Ammon's horn (tissue), 1 donor: ENCODE measurements at regions not wholly inside any gene's neighbourhood (a gene's known extent, or its start where the extent isn't known, plus 50 kb on each side); places are given as distances from the start of the nearest gene placed in this dataset.
A peak's percentile ranks its signal among the peaks of the same experiment; 100 is the strongest.
"Not testable (repeated sequence)": the region's sequence is repeated elsewhere in the genome, so short reads cannot be mapped to it uniquely, and the experiment has no call there.

ENCODE experiments used
- DNase-seq: peaks from one replicate; pipeline ENCODE4 v3.0.0-alpha.2; 2016; ENCODE audit warnings: low spot score

DNA sequence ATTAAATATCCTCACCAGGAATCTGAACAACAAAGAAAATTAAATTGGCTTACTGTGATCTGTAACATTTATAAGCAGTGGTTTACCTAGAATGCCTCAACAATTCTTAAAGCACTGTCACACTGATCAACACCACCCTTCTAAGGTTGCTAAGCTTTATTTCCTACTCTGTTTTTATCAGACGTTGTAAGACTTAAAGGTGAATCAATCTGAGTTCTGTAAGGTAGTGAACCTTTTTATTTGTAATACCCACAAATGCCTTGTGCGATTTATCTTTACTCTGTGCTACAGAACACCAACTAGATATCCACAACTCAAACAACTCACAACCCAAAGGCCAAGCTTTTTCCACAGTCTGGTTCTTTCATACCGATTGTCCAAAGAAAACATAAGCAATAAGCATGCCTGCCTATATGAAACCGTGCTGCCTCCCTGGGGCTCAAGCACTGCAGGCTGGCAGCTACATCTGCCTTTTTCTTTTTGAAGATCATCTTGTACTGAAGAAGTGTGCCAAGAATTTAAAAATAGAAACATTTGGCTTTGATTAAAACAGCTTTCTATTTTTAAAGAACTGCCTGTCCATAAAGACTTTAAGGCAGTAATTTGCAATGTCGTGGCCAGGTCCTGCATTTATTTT lies 490.7 kb downstream of the NUP35 start:
- DNase-seq: peak; percentile 11

DNA sequence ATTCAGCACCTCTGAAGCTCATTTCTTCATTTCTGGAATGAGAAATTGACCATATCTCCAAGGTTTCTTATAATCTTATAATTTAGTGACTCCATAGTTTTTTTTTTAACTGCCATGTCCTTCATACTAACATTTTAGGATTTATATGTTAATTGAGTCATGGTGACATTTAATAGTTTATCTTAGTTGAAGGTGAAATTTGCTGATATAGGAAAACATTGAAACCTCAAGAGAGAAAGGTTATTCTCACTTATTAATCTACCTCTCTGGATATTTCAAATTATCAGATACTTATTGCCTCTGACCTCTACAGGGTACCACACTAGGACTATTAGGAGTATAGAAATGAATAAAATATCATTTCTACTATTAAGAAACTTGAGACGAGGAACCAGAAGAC lies 499.0 kb downstream of the NUP35 start:
- no peak for DNase-seq

DNA sequence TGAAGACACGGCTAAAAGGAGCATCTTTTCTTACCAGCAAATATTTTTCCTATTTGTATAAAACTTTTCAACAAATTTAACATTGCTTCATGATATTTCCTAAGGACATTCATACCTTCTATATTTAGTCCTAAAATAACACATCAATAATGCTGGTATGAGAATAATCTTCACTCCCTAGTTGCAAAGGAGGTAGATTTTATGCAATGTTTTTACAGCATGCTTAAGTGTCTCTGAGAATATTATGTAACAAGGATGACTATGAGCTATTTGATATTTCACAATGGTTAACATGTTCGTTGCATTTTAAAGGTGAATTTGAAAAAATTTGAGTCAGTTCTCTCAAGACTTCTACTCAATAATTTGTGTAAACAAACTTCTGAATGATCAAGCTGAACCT lies 506.7 kb downstream of the NUP35 start:
- DNase-seq: no peak

DNA sequence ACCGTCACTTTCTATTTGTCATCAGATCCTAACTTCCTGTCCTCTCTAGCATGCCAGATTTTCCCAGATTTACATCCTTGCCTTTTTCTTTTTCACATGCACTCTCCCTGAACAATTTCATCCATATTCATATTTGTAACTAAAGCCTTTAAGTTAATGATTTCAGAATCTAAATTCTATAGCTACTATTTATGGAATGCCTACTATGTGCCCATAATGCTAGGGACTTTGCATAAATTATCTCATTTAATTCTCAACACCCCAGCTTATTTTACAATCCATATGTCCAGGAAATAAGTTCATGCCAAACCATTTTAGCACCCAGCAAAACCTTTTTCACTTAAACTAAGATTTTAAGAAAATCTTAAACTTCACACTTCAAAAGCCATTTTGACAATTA lies 531.9 kb downstream of the NUP35 start:
- no peak for DNase-seq

DNA sequence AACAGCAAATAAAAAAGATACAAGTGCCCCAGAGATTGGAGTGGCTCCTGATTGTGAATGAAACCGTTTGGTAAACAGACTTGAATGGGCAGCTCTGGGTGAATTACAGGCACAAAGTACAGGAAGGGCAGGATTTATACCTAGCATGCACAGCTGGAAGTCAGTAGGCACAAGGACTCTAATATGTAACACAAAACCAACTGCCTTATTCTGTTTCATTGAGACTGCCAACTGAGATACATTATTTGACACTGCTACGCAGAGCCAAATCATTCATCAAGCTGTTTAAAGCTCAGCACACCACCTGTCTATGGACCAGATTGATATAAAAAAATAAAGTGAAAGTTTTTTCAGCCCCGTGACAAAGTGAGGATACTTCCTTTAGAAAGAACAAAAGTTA lies 541.2 kb downstream of the NUP35 start:
- no peak for DNase-seq

DNA sequence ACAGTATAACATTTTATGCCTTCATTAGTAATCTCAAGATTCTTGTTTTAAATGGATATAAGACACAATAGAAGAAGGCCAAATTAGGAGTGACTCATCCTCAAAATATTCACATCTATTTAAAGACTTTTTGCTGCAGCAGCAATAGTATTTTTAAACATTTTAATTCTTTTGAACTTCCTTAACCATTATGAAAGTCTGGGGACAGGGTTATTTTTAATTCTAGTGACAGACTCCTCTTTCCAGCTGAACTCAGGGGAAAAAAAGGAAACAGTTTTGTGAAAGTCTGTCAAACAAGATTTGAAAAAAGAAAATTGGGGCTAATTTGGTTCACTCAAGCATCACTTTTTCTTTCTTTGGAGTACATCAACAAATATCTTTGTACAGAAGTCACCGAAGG lies 541.8 kb downstream of the NUP35 start:
- no peak for DNase-seq

DNA sequence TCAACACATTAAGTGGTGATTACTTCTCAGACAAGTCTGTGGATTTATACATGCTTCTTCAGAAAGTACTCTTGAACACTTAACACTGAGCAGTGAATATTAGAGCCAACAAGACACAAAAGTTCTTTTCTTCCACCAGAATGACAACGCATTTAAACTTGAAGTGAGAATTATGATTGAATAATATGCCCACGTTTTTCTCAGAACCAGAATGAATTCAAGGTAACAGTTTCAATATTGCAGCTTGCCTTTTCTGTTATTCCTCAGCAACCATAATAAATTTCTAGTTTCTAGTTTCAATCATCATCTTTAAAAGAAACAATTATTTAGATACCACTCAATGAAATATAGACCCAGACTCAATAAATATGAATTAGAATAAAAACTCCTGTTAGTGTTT lies 547.0 kb downstream of the NUP35 start:
- DNase-seq: no peak

DNA sequence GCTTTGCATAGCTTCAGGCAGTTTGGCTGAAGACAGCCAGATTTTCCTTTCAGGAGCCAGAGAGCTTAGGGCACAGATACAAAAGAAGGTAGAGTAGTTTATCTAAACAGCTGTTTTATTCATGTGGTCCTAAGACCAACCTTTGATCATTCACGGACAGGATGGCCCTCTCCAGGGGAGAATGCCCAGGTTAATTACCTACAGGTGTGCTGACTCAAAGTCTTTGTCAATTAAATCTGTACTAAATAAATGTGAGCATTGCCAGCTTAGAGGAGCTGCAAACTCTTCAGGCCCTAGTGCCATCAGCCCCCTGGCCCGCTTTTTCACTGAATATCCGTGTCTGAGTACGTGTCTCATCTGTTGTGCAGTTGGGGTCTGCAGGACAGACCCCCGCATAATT lies 554.7 kb downstream of the NUP35 start:
- DNase-seq: no peak

DNA sequence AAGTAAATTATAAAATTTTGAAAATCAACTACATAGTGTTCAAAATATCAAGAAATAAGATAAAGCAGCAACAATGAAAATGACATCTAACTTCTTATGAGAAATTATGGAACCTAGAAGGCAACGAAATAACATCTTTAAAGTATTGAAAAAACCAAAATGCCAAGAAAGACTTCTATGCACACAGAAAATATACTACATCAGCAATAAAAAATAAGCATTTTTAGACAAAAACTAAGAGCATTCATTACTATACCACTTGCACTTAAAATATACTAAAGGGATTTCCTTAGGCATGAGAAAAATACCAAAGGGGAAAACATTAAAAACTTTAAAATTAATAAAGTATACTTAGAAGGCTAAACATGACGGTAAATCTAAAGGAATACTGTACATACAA lies 556.3 kb downstream of the NUP35 start:
- no peak for DNase-seq

DNA sequence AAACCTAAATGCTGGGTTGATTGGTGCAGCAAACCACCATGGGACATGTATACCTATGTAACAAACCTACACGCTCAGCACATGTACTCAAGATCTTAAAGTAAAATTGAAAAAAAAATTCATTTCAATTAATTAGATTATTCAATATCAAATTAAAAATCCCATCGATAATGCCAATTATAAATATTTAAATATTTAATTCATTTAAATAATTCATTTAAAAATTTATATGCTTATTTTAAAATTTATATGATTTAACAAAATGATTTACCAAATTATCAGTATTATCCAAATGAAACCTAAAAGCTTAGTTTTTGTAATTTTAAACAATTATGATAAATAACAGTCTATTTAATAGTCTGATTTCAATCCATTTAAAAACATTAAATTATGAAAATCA lies 560.4 kb downstream of the NUP35 start:
- DNase-seq: no peak

DNA sequence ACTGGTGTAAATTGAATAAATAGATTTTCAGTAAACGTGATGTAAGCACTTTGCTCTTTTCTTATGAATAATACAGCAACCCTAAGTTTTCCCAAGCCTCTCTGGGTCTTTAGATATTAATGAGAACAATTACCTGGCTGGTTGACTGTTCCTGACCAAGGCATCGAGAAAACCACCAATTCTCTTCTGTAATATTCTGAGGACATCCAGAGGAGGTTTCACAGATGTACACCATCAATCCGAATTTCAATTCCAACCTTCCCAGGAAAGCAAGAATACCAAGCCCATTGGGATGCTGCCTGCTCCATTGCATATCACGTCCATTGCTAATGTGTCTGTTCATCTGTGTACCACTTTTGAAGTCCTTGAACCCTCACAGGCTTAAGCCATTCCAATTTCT lies 571.8 kb downstream of the NUP35 start:
- no peak for DNase-seq

DNA sequence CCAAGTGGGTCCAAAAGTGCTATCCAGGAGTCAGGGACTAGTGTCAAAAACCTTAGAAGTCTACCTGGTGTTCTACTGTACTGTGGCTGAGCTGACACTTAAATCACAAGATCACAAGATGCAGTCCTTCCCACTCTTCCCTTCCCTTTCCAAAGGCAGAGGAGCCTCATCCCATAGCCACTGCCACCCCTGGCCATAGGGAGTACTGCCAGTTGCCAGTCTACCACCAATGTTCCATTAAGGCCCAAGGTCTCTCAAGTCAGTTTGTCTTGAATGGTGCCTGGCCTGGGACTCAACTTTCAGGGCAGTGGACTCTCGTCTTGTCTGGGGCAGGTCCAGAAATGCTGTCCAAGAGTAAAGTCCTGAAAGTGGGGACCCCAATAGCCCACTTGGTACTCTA lies 585.6 kb downstream of the NUP35 start:
- DNase-seq: no peak

DNA sequence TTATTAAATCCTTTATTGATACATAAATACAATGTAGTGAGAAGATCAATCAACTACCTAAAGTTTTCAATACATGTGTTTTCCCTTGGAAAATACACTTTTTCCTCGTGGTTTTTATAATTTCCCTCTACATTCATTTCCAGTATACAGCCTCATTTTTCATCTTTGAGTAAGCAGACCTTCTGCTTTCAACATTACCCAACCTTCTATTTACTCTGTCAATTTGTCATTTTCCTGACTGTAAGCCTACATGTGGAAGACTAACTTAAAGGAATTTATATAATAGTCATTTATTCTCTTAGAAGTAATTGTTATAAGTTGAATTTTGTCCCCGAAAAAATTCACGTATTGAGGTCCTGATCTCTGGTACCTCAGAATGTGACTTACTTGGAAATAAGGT lies 594.0 kb downstream of the NUP35 start:
- no peak for DNase-seq

DNA sequence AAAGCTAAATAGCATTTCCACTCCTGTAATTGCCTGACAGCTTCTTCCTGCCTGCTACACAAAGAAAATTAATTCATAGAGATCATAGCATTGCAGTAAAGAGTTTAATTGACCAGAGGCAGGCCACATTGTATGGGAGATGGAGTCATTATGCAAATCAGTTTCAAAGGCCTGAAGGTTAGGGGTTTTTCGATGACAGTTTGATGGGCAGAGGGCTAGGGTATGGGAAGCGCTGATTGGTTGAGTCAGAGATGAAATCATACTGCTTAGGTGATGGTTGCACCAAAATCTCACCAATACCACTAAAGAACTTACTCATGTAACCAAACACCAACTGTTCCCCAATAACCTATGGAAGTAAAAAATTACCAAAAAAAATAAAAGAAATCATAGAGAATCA lies 599.0 kb downstream of the NUP35 start:
- no peak for DNase-seq

DNA sequence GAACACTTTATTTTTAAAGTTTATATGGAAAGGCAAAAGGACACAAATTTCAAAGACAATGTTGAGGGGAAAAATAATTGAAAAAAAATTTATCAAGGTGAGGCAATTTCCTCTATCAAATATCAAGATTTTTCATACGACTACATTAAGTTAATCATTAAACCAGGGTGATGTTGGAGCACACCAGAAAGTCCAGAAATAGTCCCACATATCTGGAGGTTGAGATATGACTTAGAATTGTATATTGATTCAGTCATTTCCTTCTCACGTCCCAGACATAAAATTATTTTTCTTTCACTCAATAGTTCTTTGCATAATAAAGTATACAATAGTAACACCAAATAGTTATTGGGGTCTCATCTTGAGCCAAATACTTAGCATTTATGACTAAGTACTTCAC lies 605.1 kb downstream of the NUP35 start:
- no peak for DNase-seq

DNA sequence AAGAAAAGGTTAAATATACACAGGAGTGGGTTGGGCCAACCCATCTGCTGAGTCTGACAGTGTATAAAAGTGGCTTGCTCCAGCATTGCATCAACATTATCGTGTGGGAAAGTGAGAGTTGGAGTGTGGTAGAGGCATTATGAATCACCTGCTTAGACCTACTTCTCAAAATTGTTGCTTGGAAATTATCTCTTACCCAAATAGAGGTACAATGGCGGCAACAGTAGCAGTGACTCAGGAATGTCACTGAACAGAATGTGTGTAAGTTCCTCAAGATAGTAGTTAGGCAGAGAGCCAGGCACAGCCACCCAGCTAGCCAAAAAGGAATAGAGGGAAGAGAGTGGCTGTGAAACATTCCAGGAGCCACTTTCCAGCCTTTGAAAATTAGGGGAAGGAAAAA lies 616.0 kb downstream of the NUP35 start:
- no peak for DNase-seq

DNA sequence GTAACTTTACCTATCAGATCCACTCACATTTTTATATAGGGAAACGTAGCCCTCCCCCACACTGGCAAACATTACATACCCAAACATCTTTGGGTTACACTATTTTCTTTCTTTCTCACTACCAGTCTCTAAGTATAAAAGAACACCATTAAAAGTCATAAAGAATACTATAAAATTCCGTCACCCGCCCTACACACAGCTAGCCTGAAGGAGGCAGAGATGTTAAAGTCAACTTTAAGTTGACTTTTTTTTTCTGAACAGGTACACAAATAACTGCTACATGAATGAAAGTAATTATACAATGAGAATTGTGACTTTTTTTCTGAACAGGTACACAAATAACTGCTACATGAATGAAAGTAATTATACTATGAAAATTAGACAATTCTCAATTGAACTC lies 628.3 kb downstream of the NUP35 start:
- no peak for DNase-seq

DNA sequence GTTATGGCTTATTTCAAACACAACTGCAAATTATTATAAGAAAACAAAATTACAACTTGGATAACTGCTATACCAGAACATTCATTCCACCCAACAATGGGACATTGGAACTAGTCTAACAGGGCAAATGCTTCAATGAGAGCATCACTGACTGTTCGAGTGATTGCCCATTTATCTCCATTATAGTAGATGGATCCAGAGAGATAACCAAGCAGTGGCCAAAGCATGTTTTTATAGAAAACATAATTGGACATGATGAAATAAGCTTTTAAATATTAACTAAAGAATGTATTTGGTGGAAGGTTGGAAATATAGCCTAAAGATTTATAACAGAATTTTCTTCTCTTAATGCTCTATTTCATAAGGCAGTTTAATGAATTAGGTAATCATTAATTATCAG lies 634.8 kb downstream of the NUP35 start:
- no peak for DNase-seq

DNA sequence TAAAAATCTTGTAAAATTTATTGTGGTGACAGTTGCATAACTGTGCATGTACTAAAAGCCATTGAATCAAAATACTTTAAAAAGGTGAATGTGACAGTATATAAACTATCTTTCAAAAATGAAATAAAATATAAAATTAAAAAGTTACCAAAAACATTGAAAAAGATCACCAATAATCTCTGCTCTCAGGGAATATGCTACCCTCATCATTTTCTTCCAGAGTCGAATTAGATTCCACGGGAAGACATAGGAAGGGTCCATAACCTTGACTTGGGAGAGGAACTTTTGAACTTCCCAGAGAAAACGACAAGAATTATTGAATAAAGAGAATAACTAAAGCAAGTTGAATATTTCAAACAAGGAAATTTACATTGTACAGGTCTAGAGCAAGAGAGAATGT lies 649.5 kb downstream of the NUP35 start:
- no peak for DNase-seq

DNA sequence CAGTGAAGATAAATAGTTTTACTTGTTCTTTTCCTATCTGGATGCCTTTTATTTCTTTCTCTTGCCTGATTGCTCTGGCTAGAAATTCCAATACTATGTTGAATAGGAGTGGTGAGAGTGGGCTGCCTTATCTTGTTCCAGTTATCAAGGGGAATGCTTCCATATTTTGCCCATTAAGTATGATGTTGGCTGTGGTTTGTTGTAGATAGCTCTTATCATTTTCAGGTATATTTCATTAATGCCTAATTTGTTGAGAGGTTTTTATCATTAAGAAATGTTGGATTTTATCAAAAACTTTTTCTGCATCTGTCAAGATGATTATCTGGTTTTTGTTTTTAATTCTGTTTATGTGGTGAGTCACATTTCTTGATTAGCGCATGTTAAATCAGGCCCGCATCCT lies 655.8 kb downstream of the NUP35 start:
- no peak for DNase-seq

DNA sequence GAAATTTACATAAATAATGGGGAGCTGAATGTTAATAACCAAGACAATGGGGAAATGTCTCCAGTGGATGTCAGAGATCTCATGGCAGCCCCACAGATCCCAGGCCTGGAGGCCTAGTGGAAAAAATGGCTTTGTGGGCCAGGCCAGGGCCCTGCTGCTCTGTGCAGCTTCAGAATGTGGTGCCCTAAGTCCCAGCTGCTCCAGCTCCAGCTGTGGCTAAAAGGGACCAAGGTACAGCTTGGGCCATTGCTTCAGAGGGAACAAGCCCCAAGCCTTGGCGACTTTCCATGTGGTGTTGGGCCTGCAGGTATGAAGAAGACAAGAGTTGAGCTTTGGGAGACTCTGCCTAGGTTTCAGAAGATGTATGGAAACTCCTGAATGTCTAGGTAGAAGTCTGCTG lies 658.2 kb downstream of the NUP35 start:
- DNase-seq: no peak

DNA sequence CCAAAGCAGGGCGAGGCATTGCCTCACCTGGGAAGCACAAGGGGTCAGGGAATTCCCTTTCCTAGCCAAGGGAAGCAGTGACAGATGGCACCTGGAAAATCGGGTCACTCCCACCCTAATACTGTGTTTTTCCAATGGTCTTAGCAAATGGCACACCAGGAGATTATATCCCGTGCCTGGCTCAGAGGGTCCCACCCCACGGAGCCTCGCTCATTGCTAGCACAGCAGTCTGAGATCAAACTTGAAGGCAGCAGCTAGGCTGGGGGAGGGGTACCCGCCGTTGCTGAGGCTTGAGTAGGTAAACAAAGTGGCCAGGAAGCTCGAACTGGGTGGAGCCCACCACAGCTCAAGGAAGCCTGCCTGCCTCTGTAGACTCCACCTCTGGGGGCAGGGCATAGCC lies 664.6 kb downstream of the NUP35 start:
- DNase-seq: not testable (repeated sequence)

DNA sequence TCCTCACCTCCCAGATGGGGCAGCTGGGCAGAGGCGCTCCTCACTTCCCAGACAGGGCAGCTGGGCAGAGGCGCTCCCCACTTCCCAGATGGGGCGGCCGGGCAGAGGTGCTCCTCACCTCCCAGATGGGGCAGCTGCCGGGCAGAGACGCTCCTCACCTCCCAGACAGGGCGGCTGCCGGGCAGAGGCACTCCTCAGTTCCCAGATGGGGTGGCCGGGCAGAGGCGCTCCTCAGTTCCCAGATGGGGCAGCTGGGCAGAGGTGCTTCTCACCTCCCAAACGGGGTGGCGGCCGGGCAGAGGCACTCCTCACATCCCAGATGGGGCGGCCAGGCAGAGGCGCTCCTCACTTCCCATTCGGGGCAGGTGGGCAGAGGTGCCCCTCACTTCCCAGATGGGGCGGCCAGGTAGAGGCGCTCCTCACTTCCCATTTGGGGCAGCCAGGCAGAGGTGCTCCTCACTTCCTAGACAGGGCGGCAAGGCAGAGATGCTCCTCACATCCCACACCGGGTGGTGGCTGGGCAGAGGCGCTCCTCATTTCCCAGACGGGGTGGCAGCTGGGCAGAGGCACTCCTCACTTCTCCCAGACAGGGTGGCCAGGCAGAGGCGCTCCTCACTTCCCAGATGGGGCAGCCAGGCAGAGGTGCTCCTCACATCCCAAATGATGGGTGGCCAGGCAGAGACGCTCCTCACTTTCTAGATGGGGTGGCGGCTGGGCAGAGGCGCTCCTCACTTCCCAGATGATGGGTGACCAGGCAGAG lies 668.1 kb downstream of the NUP35 start:
- not testable (repeated sequence) for DNase-seq

DNA sequence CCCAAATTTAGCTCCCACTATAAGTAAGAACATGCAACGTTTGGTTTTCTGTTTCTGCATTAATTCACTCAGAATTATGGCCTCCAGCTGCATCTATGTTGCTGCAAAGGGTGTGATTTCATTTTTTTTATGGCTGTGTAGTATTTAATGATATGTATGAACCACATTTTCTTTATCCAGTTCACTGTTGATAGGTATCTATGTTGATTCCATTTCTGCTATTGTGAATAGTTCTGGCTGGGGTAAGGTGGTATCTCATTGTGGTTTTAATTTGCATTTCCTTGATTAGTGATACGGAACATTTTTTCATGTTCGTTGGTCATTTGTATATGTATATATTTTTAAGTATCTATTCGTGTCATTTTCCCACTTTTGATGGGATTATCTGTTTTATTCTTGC lies 674.3 kb downstream of the NUP35 start:
- no peak for DNase-seq
